CD4-positive, alpha-beta T cell treated with Interleukin-4 for 4 hours (primary cell): ENCODE measurements at regions not wholly inside any gene's neighbourhood (a gene's known extent, or its start where the extent isn't known, plus 50 kb on each side); places are given as distances from the start of the nearest gene placed in this dataset.

ENCODE experiments used
- DNase-seq: peaks from one replicate; pipeline ENCODE4 v3.0.0-alpha.2; 2020

DNA sequence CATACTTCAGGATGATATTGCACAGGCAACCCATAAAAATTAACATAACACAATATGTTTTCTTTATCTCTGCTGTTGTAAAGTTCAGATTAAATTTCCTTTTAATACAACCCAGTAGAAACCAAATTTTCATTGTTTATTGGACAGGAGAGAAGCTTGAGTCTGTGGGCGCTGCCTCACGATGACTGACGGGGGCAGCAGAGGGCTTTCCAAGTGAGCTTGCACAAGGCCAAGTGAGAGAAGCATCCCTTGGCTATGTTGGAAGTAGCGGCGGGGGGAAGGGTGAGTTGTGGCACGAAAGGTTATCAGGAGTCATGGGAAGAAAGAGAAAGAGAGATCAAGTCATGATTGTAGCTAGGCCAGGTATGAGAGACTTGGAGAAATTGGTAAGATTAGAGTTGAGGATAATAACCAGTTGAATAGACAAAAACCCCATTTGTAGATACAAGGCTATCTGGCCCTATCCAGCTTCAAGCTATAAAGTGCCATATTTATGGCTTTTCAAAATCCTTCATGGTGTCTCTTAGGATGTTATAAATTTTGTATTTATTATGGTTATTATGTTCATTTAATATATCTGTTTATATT is 413.7 kb upstream of the FAM98A start:
- DNase-seq: no peak

GRCh38 chr2:34011684-34012083 is 412.6 kb upstream of the FAM98A start:
- no peak for DNase-seq

DNA sequence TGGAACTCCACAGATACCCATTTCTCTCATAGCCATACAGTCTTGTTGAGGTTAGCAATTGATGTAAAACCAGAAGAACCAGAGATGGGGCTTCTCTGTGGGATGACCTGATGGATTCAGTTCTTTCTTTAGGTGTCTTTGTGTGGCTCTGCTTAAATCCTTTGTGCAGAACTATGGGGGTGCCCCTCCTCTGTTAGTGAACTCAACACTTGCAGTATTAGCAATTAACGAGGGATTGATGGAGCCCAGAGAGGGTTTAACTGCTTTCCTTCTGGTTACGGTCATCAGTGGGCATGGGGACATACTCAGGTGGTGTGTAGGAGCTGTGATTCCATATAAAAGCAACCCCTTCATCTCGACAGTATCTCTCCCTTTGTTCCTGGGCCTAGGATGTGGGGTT is 406.8 kb upstream of the FAM98A start:
- DNase-seq: no peak

- DNase-seq: no peak
Observed at GRCh38 chr2:34004936-34005335, 405.8 kb upstream of the FAM98A start.

DNA sequence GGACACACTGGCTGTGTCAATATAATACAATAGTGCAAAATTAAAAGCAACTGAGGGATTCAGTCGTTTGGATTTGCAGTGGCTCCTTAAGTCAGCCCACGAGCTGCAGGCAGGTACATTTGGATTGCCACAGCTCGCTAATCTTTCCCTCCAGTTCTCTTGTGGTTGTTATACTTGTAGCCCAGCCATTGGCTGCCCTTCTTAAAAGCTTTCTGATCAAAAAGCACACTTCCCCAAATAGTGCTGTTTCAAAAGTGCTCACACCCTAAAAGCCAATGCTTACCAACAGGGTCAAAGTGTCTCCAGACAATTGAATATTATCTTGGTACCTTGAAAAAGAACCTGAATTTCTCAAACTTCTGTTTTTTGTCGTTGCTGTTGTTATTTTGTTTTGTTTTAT is 404.7 kb upstream of the FAM98A start:
- no peak for DNase-seq

GRCh38 chr2:34001557-34001956 is 402.5 kb upstream of the FAM98A start:
- no peak for DNase-seq

DNA sequence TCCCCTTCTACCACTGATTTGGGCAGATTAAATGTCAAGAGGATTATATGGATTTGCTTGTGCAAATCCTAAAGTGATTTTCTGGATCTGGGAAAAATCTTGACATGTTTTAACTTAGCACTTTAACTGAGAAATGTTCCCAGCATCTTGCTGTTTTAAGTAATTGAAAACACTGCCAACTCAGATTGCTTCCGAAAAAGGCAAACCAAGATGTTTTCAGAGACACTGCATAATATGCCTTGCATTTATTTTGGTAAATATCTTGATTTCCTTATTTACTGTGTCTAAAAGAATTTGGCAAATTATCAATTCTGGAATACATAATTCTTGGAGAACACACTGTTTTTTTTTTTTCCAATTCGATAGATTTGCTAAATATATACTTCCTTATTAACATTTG is 385.0 kb upstream of the FAM98A start:
- DNase-seq: no peak

- no peak for DNase-seq
Observed at GRCh38 chr2:33978471-33978870, 379.4 kb upstream of the FAM98A start.

- no peak for DNase-seq
Observed at GRCh38 chr2:33975498-33975897, 376.4 kb upstream of the FAM98A start.

- DNase-seq: no peak
Observed at GRCh38 chr2:33967103-33967502, 368.0 kb upstream of the FAM98A start.

DNA sequence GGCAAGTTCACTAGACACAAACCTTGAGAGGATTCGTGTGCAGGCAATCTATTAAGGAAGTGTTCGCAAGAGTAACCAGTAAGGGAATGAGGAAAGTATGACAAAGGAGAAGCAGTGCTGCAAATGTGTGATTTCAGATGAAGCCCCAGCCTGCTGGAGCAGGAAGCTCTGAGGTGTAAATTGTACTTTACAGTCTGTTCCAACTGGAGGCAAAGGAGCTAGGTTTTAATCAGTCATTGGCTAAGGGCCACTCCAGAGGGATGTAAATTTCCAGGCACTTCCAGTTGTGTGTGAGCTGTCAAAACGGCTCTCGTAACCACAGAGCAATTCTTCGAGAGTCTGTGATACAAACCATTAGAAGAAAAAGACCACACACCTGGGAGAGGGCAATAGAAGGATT is 359.5 kb upstream of the FAM98A start:
- DNase-seq: no peak

GRCh38 chr2:33949371-33949770 is 350.3 kb upstream of the FAM98A start:
- no peak for DNase-seq

- DNase-seq: no peak
Observed at GRCh38 chr2:33946193-33946592, 347.1 kb upstream of the FAM98A start.

DNA sequence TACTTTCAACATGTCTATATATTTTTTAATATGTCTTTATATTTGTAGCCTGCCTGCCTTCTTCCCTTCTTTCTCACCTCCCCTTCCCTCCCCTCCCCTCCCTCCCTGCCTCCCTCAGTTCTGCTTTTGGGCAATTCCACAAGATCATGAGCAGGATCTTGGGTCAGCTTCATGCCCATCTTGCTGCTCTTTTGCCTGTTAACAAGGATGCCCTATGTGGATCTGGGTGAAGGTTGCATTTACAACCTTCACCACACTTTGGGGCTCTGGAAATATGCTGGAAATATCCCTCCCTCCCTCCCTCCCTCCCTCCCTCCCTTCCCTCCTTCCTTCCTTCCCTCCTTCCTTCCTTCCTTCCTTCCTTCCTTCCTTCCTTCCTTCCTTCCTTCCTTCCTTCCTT is 334.1 kb upstream of the FAM98A start:
- DNase-seq: no peak

GRCh38 chr2:33931164-33931563 is 332.1 kb upstream of the FAM98A start:
- DNase-seq: no peak

- DNase-seq: no peak
Observed at GRCh38 chr2:33929467-33929866, 330.4 kb upstream of the FAM98A start.

- no peak for DNase-seq
Observed at GRCh38 chr2:33927756-33928155, 328.7 kb upstream of the FAM98A start.

GRCh38 chr2:33925311-33925710 is 326.2 kb upstream of the FAM98A start:
- no peak for DNase-seq

DNA sequence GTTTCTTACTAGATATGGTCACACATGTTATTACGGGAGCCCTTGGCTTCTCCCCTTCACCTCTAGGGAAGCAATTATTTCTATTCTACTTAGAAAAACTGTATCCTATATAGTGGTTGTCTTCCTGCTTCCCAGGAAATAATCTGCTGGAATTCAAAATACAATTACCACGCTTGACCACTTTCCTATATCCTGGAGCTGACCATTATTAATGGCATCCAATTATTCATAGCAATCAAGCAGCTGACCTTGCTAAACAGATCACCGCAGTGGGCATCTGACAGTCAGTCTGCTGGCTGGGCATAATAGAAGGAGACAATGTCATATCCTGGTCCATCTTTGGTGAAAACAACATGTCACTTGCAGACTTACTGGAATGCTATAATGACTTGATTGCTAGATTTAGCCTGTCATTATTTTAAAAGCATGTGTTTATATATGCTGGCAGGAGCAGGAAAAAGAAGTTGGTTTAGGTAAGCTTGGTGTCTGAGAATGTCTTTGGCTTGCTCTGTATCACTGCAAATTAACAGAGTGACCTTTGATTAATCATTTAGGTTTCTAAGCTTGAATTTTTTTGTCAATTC is 325.6 kb upstream of the FAM98A start:
- no peak for DNase-seq

DNA sequence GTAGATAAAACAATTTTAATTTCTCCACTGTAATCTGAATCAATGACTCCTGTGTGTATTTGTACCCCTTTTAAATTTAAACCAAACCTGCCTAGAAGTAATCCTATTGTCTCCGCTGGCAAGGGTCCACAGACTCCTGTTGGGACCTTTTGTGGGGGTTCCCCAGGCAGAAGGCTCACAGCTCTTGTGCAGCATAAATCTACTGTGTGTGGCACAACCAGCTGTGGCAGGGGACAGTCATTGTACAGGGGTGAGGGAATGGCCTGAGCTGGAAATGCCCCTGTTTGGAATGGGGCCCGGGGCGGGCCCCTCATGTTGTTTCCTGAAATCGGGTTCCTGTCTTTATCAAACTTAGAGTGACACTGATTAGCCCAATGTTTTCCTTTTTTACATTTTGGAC is 318.2 kb upstream of the FAM98A start:
- no peak for DNase-seq

GRCh38 chr2:33913071-33913616 is 314.0 kb upstream of the FAM98A start:
- DNase-seq: no peak

- no peak for DNase-seq
Observed at GRCh38 chr2:33911327-33911726, 312.2 kb upstream of the FAM98A start.

DNA sequence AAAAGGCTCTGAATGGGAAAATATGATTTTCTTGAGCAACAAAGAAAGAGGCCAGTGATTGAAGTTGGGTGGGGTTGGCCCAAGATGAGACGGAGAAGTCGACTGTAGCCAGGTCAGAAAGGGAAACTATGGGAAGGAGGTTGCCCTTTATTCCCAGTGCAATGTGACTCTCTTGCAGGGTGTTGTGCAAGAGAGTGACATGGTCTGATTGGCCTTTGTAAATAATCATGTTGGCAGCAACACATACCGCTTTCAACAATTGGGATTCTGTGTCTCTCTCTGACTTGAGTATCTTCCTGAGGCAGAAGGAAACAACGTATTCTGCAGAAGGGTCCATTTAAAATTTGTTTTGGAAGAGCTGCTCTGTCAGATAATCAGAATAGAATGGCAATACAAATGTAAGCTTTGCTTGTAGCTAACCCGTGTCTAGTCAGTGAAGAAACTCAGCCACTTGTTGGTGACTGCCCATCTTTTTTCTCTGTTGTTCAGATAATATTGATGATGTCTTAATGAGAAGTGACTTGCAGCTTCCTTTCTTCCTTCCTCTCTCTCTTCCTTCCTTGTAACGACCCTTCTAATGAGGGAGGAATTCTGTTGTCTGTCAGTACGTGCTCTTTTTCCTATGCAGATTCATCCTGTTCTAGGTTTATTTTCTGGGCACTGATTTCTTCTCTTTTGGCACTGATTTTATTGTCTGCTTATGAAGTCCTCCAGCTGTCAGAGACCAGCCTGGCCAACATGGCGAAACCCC is 311.0 kb upstream of the FAM98A start:
- no peak for DNase-seq

DNA sequence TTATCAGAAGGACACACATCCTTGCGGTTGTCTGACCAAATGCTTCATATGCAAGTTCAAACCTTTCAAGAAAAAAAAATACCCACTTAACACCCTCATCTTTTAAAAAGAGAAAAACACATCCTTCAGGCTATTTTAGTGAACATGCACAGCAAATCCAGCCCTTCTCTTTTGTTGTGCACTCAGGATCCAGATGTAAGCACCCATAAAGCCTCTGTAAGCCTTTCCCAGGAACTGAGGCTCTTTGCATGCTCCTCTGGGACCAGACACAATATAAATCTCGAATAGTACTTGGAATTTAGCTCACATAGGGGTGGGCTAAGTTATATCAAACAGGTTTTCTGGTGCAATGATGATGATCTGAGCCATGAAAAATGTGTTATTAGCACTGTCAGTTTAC is 308.8 kb upstream of the FAM98A start:
- no peak for DNase-seq
